GM19452 (cell line): ENCODE measurements at regions not wholly inside any gene's neighbourhood (a gene's known extent, or its start where the extent isn't known, plus 50 kb on each side); places are given as distances from the start of the nearest gene placed in this dataset.
"Not testable (repeated sequence)": the region's sequence is repeated elsewhere in the genome, so short reads cannot be mapped to it uniquely, and the experiment has no call there.

Source experiments
- ATAC-seq: cut with Tn5 transposase; IDR thresholded peaks from one replicate; pipeline ENCODE4 v1.9.1; 2021; ENCODE audit not compliant: unreplicated experiment

GRCh38 chr22:25448435-25449051 lies 115.9 kb upstream of the GRK3 start:
- ATAC-seq, result peak; percentile 28

GRCh38 chr22:25449781-25450317 lies 114.6 kb upstream of the GRK3 start:
- ATAC-seq, result no peak

DNA sequence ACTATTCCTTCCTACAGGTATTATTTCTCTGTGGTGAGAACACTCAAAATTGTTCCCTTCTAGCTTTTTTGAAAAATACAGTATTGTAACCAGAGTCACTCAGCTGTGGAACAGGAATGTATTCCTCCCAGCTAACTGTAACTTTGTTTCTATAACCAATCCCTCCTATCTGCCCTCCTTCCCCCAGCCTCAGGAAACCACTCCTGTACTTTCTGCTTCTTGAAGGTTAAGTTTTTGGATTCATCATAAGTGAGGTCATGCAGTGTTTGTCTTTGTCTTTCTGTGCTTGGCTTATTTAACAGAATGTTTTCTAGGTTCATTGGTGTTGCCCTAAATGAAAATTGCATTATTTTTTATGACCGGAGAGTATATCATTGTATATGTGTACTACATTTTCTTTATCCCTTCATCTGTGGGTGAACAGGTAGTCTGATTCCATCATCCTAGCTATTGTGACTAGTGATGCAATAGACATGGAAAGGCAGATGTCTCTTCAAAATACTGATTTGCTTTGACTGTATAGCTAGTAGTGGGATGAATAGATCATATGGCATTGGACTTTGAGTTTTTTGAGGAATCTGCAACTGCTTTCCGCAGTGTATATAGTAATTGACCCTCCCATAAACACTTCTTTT lies 112.9 kb upstream of the GRK3 start:
- no peak for ATAC-seq

DNA sequence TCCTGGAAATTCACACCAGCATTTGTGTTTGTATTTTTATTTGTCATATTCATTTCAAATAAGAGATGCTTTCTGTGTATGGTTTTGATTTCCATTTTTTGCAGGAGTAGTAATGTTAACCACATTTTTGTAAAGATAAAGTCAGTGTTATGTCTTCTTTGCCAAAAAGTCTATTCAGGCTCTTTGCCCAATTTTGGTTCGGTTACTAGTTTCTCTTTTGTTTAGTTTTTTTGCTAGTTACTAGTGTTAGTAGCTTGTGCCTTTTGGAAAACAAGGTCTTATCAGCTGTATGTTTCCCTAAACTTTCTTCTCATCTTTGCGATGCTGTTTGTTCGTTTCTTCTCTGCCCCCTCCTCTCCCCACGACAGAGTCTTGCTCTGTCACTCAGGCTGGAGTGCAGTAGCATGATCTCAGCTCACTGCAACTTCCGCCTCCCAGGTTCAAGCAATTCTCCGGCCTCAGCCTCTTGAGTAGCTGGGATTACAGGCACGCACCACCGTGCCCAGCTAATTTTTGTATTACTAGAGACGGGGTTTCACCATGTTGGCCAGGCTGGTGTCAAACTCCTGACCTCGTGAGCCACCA lies 112.3 kb upstream of the GRK3 start:
- no peak for ATAC-seq

- no peak for ATAC-seq
Observed at GRCh38 chr22:25453058-25453457, 111.4 kb upstream of the GRK3 start.

DNA sequence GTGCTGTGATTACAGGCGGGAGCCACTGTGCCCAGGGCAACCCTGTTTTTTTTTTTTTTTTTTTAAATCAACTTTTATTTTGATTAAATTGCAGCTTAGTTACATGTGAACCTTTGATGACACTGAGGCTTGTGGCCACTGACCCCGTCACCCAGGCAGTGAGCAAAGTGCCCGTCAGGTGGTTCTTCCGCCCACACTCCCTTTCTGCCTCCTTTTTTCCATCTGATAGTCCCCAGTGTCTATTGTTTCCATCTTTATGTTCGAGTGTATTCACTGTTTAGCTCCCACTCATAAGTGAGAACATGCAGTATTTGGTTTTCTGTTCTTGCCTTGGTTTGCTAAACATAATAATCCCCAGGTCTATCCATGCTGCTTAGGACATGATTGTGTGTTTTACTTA lies 110.9 kb upstream of the GRK3 start:
- ATAC-seq, result no peak

DNA sequence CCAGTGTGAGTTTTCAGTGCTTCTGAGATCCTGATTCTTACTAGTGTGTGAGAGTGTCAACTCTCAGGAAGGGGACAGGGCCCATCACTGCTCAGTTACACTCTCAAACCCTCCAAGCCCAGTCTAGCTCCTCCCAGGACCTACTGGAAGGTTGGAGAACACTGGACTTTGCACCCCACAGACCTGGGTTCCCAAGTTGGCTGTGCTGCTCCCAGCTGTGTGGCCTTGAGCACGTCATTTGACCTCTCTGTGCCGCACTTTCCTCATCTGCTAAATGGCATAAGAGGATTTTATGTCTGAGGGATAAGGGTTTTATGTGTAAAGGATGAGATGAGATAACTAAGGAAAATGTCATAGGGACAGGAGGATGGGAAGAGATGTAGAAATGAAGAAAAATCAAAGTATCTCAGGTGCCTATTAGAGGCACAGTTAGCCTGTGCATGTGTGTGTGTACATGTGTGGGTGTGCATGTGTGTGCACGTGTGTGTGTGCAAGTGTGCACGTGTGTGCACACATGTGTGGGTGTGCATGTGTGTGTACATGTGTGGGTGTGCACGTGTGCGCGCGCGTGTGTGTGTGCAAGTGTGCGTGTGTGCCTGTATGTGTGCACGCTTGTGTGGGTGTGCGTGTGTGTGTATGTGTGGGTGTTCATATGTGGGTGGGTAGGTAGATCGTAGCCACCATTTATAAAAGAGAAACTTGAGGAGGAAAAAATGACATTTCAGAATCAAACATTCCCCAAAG lies 108.0 kb upstream of the GRK3 start:
- not testable (repeated sequence) for ATAC-seq

DNA sequence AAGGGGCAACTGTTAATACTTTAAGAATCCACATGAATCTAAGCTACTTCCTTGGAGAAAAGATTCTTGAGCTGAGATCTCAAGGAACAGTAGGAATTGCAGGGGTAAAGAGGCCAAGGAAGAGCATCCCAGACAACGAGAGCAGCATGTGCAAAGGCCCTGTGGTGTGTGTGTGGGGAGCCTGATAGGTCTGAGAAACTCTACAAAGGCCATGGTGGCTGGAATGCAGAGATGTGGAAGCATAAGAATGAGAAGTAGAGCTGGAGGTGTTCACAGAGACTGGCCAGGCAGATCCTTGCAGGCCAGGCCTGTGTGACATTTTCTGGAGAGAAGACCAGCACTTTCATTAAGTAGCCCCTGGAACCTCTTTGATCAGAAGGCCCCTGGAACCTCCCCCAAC lies 105.8 kb upstream of the GRK3 start:
- not testable (repeated sequence) for ATAC-seq

DNA sequence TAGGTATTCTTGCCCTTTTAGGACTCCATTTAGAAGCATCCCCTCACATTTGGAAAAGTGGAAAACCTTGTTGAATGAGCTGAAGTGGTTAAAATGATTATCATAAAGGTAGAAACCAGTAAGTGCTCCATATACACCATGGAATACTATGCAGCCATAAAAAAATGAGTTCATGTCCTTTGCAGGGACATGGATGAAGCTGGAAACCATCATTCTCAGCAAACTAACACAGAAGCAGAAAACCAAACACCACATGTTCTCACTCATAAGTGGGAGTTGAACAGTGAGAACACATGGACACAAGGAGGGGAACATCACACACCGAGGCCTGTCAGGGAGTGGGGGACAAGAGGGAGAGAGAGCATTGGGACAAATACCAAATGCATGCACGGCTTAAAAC lies 103.8 kb upstream of the GRK3 start:
- not testable (repeated sequence) for ATAC-seq

- ATAC-seq, result no peak
Observed at GRCh38 chr22:25461301-25461700, 103.2 kb upstream of the GRK3 start.

- ATAC-seq, result not testable (repeated sequence)
Observed at GRCh38 chr22:25462474-25463346, 101.8 kb upstream of the GRK3 start.

GRCh38 chr22:25463347-25463628 lies 101.2 kb upstream of the GRK3 start:
- ATAC-seq, result not testable (repeated sequence)

GRCh38 chr22:25464326-25464725 lies 100.1 kb upstream of the GRK3 start:
- not testable (repeated sequence) for ATAC-seq

DNA sequence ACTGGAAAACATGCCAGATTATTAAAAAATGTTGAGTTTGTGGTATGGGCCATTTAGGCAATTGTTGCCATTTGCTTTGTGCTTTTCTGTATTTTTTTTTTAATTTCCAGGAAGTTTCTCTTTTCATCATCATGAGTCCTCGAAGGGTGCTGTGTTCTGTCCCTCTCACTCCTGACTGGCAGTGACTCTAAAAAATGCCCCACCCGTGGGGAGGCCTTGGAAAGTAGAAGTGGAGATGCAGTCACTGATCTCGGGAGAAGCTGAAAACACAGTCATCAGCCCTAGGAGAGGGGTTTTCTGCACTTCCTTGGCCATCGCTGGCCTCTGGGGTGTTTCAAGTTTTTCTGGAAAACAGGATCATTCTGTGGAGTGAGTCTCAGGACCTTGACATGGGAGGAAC lies 98.5 kb upstream of the GRK3 start:
- ATAC-seq, result no peak

GRCh38 chr22:25472382-25472781 lies 92.1 kb upstream of the GRK3 start:
- ATAC-seq, result no peak

GRCh38 chr22:25475257-25476022 lies 89.0 kb upstream of the GRK3 start:
- no peak for ATAC-seq

DNA sequence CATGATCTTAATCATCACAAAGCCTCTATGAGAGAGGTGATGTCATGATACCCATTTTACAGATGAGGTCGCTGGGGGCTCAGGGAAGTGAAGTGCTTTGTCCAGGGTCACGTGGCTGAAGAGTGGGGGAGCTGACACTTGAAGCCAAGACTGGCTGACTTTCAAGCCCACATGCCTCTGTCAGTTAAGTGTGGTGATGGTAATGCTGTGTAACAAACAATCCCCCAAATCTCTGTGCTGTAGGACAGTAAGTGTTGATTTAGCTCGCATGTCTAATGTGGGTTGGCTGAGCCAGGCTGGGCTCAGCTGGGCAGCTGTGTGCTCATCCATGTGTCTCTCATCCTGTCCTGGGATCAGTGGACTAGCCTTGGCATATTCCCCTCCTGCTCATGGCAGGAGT lies 87.1 kb upstream of the GRK3 start:
- no peak for ATAC-seq

DNA sequence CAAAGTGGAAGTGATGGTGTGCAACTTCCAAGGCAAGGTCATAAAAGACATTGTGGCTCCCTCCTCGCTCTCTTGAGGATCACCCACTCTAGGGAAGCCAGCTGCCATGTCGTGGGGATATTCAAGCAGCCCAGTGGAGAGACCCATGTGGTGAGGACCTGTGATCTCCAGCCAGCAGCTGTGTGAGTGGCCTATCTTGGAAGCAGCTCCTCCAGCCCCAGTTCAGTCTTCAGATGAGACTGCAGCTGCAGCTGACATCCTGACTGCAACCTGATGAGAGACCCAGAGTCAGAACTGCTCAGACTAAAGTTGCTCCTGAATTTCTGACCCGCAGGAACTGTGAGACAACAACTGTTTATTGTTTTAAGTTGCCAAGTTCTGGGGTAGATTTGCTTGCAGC lies 86.4 kb upstream of the GRK3 start:
- no peak for ATAC-seq

GRCh38 chr22:25478528-25478927 lies 85.9 kb upstream of the GRK3 start:
- ATAC-seq, result no peak

DNA sequence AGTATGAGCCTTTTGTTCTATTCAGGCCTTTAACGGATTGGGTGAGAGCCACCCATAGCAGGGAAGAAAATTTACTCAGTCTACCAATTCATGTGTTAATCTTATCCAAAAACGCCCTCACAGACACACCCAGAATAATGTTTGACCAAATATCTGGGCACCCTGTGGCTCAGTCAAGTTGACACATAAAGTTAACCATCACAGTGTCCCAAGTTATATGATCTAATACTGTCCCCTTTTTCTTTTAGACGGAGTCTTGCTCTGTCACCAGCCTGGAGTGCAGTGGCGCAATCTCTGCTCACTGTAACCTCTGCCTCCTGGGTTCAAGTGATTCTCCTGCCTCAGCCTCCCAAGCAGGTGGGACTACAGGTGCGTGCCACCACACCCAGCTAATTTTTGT lies 83.6 kb upstream of the GRK3 start:
- not testable (repeated sequence) for ATAC-seq
